ENCODE measurements at regions not wholly inside any gene's neighbourhood (a gene's known extent, or its start where the extent isn't known, plus 50 kb on each side); places are given as distances from the start of the nearest gene placed in this dataset.
"Not testable (repeated sequence)": the region's sequence is repeated elsewhere in the genome, so short reads cannot be mapped to it uniquely, and the experiment has no call there.

DNA sequence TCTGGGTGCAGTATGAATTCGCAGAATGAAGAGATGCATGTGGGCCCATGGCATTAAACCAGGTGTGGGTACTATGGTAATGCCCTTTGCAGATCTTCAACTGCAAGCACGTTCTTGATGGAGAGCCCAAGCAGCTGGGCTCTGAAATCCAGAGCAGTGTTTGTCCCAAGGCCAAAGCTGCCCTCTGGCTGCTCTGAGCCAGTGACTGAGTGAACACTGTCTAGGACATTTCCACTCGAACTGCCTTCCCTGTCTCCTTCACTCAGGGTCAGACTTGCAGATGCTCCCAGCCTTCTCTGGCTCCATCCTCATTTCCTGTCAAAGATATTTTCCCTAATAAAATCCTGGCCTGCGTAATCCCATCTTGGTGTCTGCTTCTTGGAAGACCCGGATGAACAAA, 80.2 kb upstream of the GJB6 start:
- no peak for DNase-seq (ENCODE audit: low spot score)

DNA sequence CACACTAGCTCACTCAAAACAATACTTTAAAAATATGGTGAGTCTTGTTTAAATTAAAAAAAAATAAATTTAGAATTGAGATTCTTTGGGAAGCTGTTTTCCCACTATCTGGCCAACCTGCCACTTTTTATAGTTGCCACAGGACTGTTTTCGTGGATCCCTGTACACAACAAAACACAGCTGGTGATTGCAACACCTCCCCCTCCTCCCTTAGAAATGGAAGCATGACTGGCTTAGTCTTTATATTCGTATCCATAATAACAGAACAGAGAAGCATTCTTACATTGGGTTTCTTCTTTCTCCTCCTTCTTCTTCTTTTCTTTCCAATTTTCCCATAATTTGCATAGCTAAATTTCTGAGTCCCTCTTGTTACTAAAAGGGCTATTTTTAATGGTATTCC, 79.5 kb upstream of the GJB6 start:
- no peak for DNase-seq (ENCODE audit: low spot score)

DNA sequence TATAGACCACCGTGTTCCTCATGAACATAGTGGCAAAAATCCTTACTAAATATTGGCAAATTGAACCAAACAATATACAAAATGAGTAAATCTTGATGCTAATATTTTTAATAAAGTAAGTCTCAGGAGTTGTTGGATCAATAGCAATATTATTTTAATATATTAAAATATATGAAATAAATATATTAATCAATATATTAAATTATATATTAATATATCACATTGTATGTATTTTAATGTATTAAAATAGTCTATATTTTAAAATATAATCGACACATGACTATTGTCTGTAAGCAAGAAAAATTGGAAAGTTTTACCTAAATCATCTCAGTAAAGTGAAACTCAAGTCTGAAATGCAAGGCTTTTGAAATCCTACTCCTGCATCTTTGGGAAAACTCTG, 78.9 kb upstream of the GJB6 start:
- no peak for DNase-seq (ENCODE audit: low spot score)

DNA sequence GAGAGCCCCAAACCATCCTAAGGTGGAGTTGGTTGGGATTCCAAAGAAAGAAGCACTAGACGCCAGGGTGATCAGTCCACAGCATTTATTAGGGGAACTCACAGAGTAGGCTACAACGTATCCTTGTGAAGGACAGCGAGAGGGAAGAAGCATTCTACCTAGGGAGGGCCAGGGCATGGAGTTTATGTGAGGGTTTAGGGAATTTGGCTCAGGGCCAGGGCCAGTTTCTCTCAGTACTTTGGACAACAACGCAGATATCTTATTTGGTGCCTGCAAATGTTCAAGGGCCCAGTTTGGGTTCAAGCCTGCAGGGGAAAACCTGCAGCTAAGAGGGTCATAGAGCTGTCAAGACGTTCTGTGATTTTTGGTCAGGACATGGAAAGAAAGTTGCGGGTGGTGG, 73.9 kb upstream of the GJB6 start:
- DNase-seq (ENCODE audit: low spot score), result no peak

DNA sequence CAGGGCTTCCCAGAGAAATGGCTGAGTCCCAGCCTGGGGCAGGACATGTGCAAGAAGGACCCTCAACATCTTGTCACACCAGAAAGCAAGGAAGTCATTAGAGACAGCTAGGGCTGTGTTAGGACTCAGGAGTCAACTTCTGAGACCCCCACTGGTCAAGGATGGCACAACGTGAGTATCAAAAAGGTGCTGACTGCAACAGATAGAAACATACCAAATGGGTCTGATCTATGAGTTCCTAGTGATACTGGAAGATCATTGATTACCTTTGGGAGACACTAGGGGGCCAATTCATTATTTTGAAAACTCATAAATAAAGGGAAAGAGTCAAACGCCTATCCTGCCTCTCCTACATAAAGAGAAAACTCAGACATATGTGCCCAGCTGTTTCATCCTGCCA, 73.5 kb upstream of the GJB6 start:
- no peak for DNase-seq (ENCODE audit: low spot score)

DNA sequence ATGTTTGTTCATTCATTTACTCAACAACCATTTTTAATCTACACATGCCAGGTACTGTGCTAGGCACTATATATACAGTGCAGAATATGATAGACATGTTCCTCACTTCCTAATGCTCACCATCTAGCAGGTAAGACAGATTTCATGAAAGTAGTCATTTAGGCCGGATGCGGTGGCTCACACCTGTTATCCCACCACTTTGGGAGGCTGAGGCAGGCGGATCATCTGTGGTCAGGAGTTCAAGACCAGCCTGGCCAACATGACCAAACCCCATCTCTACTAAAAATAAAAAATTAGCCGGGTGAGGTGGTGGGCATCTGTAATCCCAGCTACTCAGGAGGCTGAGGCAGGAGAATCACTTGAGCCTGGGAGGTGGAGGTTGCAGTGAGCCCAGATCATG, 71.9 kb upstream of the GJB6 start:
- not testable (repeated sequence) for DNase-seq (ENCODE audit: low spot score)

DNA sequence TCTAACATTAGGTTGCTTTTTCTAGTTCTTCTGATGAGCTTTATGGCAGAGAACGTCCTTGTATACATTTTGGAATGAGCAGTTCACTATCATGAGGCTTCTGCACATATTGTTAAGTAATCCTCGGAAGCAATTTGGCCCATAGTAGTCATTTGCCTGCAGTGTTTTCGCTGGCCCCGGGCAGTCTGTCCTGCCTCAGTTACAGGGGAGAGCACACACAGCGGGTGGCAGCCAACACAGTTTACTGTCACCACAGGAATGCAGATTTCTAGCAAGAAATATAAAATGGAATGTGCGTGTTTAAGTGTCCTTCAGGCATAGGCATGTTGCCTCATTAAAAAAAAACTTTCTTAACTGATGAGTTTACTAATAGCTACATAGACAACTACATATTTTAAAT, 71.5 kb upstream of the GJB6 start:
- DNase-seq (ENCODE audit: low spot score), result no peak

DNA sequence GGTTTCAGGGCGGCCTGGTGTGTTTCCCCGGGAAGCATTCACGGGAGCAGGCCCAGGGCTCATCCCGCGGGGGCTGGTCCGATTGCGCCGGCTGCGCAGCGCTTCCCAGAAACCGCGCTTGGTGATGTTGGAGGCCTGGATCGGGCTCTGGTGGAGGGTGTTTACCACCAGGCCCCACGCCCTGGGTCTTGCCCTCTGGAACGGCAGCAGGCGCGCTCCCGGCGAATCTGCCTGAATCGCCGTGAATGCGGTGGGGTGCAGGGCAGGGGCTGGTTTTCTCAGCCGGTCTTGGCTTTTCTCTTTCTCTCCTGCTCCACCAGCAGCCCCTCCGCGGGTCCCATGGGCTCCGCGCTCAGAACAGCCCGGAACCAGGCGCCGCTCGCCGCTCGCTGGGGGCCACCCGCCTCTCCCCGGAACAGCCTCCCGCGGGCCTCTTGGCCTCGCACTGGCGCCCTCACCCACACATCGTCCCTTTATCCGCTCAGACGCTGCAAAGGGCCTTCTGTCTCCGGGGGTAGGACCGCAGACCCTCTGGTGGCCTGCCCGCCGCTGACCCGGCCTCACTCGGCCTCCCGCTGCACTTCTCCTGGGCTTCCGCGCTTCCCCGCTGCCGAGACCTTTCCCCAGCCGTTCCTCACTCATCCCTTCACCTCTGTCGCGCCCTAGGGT, 69.4 kb upstream of the GJB6 start:
- no peak for DNase-seq (ENCODE audit: low spot score)

DNA sequence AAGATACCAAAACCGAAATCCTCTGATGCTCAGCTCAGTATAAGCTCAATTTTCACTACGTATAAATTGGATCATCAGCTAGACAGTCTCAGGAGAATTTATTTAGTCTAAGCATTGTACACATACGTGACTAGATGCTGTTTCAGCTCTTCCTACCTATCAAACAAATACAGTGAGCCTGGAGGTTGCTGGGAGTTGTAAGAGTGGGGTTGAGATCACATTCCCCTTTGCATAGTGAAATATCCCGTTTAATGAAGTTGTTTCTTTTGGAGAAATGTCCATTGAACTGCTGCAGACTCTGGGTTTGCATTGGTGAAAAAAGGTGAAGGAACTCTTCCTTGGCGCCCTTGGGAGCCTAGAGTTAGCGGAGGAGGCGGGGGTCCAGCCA, 68.9 kb upstream of the GJB6 start:
- no peak for DNase-seq (ENCODE audit: low spot score)

DNA sequence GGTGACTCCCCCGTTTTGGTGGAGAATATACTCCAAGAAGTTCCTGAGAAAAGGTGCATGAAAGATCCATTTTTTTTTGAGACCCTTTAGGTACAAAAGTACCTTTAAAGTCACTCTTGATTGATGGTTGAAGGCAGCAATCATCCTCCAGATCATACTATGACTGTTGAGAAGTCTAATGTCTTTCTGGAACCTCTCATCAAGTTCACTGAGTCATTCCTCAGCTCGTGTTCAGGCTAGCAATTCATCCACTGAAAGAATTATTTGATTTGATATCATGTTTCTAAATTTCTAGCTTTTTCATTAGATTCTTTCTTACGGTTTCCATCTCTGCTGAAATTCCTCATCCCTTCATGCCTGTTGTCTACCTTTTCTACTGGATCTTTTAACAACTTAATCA, 65.1 kb upstream of the GJB6 start:
- DNase-seq (ENCODE audit: low spot score), result no peak

DNA sequence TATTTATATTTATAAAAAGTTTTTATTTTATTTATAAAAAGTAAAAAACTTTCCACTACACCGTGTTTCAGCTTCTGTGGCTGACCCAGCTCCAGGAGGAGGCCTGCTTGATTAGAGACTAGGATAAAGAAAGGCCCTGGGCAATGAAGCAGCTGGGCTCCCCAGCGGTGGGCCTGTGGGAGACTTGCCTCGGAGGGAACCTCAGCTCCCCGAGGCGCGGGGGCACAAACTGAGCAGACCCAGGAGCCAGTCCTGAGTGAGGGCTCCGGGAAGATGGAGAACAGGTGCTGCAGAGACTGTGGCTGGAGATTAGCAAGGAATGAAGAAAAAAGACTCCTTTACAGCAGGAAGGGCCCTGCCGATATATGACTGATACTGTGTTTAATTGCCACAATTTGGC, 63.8 kb upstream of the GJB6 start:
- no peak for DNase-seq (ENCODE audit: low spot score)

DNA sequence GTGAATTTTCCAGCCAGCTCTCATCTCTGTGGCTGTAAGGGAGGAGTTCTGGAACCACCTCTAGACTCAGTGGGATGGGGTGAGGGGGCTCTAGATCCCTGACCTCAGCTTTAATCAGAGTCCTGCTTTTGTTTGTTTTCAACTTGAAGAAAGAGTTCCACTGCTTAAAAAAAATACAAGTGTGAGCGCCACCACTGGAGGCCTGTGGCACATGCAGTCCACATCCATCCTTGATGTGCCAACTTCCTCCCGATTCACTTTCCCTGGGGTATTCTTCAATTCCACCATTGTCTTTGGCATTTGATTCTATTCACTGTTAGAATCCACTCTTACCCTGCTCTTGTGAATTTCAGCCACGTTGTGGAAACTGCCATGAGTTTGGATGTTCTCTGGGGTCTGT, 62.4 kb upstream of the GJB6 start:
- DNase-seq (ENCODE audit: low spot score), result no peak

DNA sequence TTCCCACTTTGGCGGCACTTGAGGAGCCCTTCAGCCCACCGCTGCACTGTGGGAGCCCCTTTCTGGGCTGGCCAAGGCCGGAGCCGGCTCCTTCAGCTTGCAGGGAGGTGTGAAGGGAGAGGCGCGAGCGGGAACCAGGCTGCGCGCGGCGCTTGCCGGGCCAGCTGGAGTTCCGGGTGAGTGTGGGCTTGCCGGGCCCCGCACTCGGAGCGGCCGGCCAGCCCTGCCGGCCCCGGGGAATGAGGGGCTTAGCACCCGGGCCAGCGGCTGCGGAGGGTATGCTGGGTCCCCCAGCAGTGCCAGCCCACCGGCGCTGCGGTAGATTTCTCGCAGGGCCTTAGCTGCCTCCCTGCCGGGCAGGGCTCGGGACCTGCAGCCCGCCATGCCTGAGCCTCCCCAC, 60.2 kb upstream of the GJB6 start:
- not testable (repeated sequence) for DNase-seq (ENCODE audit: low spot score)

DNA sequence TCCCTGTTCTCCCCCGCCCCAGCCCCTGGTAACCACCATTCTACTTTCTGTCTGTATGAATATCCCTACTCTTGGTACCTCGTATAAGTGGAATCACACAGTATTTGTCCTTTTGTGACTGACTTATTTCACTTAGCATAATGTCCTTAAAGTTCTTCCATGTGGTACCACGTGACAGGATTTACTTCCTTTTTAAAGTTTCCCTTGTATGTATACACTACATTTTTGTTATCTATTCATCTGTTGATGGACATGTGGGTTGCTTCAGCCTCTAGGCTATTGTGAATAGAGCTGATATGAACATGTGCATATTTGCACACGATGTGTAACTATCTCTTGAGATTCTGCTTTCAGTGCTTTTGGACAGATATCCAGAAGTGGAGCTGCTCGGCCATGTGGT, 59.6 kb upstream of the GJB6 start:
- no peak for DNase-seq (ENCODE audit: low spot score)

DNA sequence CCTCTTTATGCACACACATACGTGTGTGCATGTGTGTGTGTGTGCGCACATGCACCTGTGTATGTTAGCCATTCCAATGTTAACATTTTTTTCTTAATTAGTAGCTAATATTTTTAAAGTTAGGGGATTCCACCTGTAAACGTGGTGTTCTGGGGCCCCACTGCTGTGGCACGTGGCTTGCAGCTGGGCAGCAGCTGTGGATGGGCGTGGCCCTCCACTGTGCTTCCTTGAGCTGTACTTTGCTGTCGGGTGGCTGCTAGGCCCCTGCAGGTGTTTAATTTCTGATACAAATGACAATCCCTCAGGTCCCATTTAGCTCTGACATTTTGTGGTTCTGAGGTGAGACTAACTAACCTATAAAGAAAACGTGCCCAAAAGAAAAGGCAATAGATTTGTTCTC, 58.9 kb upstream of the GJB6 start:
- no peak for DNase-seq (ENCODE audit: low spot score)

DNA sequence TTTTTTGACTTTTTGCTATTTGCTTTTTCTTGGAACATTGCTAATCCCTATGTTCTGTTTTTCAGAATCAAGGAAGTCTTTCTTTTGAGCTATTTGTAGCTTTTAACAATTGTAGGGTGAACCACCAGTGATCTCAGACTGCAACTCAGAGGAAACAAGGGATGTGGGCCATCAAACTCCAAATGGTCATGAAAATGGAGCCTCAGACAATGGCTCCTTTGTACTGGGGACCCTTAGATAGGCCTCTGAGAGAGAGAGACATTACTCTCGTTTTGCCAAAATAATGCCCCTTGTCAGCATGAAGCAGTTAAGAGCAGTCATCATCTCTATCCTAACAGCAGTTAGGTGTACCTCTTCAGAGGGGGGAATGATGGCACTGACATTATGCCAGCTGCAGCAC, 56.4 kb upstream of the GJB6 start:
- DNase-seq (ENCODE audit: low spot score), result no peak

DNA sequence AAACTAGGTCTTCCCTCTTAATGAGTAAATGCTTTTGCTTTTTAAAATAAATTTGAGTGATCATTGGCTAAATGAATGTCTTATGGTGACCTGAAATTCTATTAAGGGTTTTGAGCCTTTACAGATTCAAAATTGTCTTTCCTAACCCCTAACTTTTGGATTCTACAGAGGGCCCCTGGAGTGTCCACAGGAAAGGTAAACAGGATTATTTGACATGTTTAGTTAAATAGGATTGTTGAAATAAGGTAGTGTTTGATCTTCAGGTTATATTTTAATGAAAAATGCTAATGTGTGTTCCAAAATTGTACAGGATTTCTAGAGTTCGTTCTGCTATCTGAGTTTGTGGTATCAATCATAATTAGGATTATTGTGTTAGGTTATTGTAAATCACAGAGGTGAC, 55.9 kb upstream of the GJB6 start:
- DNase-seq (ENCODE audit: low spot score), result no peak

DNA sequence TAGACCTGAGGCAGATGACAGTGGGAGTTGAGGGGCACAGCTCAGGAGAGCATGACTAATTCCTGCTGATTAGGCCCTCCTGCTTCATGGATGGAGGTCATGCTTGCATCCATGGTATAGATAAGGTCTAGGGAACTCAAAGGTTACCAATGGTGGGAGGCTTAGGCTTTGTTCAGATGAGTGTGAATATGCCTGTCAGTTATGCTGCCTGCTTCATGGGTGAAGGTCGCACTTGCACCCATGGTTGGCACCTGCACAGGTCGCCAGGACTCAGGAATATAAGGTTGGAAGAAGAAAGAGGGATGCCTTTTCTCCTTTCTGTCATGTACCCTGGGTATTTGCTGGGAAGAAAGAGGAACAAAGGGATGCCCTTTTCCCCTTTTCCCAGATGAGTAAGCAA, 53.4 kb upstream of the GJB6 start:
- no peak for DNase-seq (ENCODE audit: low spot score)
